GM19025 (cell line): ENCODE measurements at regions not wholly inside any gene's neighbourhood (a gene's known extent, or its start where the extent isn't known, plus 50 kb on each side); places are given as distances from the start of the nearest gene placed in this dataset.
"Not testable (repeated sequence)": the region's sequence is repeated elsewhere in the genome, so short reads cannot be mapped to it uniquely, and the experiment has no call there.

Experiments used
- ATAC-seq: cut with Tn5 transposase; IDR thresholded peaks from one replicate; pipeline ENCODE4 v1.9.1; 2021; ENCODE audit warnings: mild to moderate bottlenecking, low read depth, moderate library complexity; ENCODE audit not compliant: unreplicated experiment

DNA sequence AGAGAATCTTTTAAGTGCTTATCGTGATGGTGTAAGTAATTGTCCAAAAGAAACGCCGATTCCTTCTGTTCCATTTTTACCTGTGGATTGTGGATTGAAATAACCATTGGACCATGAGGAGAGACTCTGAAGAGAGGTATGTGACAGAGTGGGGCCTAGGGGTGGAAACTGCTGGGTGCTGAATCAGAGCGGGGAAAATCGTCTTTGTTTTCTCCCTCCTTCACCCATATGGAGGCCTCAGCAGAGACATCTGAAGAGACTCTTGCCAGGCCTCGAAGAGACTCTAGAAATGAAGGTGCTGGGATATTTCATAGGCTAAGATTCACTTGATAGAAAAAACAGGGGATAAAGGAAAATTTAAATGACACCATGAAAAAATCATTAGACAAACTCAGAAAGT lies 1327.0 kb downstream of the BRINP3 start:
- ATAC-seq = no peak

DNA sequence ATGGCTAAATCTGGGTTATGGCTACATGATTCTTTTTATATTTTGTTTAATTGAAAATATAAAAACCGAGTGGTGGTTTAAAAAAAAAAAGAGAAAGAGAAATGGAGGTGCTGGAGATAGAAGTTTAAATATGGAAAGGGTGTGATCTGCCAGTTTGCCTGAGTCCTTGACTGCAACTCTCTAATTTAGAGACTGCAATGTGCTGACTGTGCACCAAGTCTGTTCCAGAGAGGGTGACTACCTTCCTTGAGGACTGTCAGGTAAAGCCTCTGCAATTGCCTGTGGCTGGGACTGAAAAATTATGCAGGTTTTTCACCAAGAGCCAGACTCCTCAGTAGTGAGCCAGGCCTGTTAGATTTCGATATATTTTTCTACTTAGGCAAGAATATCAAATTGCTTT lies 1326.3 kb downstream of the BRINP3 start:
- ATAC-seq = no peak

DNA sequence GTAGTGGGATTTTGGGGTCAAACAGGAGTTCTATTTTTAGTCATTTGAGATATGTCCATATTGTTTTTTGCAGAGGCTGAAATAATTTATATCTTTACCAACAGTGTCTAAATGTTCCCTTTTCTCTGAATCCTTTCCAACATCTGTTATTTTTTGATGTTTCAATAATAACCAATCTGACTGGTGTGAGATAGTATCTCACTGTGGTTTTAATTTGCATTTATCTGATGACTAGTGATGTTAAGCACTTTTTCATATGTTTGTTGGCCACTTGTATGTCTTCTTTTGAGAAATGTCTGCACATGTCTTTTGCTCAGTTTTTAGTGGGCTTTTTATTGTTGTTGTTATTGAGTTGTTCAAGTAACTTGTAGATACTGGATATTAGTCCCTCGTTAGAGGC lies 1325.0 kb downstream of the BRINP3 start:
- ATAC-seq = no peak

DNA sequence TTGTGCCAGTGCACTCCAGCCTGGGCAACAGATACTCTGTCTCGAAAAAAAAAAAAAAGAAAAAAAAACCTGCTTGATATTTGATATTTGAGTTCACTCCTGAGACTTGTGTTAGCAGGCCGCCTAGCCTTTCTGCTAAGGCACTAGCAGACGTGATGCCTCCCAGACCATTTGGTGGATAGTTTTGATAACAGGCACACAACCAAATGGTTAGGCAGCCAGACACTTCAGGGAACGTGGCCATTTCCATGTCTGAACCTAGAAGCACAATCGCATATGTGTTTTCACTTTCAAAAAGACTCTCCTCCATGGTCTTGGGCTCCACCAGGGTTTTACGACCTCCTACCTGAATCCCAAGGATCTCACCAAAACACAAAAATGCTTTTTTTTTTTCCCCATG lies 1319.5 kb downstream of the BRINP3 start:
- ATAC-seq = no peak

DNA sequence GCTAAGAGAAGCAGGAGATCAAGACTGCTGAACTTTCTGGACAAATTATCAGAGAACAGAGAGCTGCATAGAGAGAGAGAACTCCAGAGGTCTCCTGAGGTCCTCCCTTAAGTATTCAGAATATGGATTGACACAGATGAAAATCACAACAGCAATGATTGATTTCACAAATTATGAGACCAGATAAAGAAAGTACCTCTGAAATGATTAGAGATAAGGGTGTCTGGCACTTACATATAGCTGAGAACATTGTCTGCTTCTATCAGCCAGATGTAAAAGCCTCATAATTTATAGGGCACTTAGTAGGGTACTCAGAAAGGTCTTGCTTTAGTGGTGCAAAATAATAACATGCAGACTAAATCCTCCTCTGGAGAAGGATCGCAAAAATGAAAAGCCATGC lies 1301.8 kb downstream of the BRINP3 start:
- no peak for ATAC-seq

DNA sequence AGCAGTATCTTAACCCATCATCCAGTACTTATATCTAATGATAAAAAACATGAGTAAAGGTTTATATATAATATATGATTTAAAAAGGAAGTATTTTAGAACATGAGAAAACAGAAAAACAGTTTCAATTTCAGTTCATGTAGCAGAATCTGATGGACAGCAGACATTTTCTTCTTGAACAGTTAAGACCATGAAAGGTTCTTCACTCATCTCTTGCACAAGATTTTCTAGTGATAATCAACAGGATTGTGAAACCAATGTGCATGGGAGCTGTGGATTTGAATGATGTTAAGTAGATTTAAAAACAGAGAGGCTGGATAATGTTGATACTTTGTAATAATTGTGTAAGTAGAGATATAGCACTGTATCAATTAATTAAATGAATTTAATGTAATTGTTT lies 1297.6 kb downstream of the BRINP3 start:
- ATAC-seq = no peak

DNA sequence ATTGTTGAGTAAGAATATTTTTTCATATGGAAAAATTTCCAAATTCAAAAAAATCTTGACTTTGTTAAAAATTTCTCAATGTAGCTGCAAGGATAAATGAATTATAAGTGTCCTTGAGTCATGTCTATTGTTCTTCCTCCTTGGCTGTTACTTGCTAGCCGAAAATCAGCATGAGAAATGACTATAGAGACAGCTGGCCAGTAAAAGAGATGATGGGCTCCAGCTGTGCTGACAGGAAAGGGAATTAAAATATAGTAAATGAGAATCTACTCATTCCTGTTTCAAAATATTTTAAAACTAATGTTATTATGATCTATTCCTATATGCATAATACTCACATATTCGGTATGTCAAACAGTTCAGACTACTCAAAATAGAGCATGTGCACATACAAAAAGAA lies 1292.6 kb downstream of the BRINP3 start:
- ATAC-seq = no peak

DNA sequence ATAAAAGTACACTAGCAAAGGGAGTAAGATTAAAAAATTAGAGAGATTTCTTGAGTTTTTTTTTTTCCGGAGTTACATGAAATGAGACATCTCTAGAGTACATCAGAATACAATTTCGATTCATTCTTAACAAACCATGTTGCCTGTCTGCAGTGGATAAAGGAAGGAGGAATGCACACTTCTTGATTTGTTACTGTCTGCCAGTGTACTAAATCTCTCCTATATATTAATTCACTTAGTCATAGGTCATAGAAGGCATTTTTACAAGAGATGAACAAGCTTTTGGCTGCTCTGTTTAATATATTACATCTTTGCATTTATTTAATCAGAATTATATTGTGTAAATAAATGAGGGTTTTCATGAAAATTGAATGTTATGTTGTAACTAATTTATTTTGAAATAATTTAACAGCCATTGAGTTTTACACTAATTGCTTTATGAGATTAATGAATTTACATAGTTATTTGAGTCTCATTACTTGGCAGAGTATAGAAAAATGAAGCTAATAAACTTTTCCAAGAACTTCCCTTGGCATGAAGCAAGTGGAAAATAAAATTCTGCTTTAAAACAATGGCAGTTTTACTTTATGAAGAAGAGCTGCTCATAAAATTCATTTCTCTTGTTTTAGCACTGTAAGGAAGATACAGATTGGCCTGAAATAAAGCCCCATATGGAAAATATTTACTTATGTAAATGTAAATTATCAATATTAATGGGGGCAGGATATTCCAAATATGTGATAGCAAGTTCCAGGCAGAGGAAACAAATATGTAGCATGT lies 1284.7 kb downstream of the BRINP3 start:
- no peak for ATAC-seq

DNA sequence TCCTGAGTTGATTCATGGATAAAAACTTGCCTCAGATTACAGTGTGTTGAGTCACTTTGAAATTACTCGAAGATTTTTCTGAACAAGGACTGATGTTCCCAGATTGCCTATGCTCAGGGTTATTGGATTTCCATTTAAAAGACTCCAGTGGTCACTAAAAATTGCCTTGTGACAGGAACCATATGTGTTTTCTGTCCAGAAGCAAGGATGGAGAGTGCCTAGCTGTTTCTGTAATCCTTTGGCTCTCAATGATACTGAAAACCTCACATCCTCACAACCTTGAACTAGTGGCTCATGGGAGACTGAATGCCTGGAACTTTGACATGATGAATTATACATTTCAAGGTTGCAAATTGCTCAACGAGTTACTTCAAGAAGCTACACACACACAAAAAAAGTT lies 1271.8 kb downstream of the BRINP3 start:
- no peak for ATAC-seq

DNA sequence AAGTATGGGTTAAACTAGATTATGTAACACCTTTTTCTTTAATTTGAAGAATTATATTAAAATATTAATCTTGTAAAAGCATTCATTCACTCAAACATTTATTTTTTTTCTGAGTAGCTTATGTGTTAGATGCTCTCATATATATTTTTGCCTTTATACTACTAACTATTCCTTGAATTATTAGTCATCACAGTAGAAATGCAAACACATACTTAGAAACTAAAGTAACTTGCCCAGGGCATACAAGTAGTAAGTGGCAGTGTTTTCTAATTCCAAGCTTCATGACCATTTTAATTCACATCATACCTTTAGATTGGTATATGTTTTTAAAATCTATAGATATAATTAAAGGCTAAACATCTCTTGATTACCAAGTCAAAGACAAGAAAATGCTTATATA lies 1271.0 kb downstream of the BRINP3 start:
- no peak for ATAC-seq

DNA sequence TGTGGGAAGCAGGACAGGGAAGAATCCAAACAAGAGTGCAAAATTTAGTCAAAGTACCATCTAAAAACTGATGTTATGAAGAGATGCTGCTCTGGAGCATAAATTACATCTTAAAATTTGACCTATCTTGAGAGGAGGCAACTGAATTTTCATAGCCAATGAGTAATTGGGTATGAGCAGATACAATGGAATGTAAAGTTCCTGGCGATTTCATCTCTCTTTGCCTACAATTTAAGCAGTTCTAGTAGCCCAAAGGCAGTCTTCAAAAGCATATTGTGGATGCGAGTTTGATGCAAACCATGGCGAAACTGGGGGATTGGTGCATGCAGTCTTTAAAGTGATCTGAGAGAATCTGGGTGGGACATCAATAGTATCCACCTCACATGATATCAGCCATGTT lies 1265.9 kb downstream of the BRINP3 start:
- no peak for ATAC-seq

DNA sequence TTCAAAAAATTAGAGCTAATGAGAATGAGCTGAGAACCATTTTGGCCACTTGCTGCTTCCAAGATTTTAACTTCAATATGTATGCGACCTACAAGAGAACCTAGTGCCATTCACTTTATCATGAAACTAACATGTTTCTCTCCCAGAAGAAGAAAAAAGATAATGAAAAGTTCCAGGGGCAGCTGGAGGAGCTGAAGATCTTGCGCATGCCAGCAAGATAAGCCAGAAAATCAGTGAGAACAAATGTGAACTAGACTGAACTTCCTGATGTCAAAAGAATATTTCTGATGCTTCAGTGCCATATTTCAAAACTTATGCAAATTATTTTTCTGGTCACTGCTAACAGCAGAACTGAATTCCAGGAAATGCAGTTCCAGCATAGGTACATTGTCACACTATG lies 1265.1 kb downstream of the BRINP3 start:
- ATAC-seq = no peak

DNA sequence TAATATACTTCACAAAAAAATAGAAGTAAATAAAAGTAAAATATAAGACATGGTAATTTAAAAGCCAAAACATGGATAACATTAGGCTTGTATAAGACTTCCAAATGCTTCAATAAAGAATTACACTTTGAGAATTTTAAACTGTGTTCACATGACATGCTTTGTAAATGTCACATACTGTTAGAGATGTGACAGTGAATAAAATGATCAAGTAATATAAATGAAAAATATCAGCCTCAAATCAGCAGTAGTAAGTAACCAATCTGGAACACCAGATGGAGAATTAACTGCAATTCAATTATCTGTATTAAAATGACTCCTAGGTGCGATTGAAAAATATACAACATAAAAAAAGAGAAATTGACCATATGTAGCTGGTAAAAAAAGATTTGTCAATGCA lies 1260.8 kb downstream of the BRINP3 start:
- no peak for ATAC-seq

DNA sequence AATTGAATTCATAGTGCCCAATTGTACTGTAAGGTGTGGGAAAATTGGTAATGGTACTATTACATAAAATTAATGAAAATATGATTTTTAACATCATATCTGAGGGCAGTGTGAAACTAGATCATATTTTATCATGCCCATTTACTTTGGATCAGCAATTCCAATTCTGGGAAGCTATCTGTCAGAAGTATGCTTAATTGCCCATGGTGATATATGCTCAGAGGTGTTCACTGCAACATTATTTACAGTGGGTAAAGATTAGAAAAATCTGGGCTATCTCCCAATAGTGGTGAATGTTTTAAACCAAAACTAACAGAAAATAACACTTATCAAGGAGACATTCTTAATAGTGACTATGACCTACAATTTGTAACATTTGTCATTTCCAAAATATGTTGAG lies 1260.0 kb downstream of the BRINP3 start:
- ATAC-seq = no peak

DNA sequence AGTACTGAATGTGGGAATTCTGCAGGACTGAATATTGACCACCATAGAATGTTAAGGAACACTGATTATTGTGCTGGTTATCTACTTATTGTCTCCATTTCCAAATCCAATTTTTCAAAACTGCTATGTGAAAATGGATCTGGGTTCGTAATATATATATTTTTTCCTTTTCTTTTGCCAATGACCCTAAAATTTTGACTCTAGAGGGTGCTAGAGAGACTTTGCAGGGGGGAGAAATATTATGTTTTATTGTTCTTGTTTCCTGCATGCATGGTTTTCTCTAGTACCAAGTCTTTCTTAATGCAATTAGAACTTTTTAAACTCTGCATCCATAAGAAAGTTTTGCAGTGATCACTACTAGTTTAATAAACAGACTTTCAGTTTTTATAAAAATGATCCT lies 1256.9 kb downstream of the BRINP3 start:
- ATAC-seq = no peak

DNA sequence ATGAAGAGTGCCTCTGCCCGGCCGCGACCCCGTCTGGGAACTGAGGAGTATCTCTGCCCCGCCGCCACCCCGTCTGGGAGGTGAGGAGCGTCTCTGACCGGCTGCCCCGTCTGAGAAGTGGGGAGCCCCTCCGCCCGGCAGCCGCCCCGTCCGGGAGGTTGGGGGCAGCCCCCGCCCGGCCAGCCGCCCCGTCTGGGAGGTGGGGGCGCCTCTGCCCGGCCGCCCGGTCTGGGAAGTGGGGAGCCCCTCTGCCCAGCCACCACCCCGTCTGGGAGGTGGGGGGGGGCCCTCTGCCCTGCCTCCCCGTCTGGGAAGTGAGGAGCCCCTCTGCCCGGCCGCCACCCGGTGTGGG lies 1251.9 kb downstream of the BRINP3 start:
- not testable (repeated sequence) for ATAC-seq

DNA sequence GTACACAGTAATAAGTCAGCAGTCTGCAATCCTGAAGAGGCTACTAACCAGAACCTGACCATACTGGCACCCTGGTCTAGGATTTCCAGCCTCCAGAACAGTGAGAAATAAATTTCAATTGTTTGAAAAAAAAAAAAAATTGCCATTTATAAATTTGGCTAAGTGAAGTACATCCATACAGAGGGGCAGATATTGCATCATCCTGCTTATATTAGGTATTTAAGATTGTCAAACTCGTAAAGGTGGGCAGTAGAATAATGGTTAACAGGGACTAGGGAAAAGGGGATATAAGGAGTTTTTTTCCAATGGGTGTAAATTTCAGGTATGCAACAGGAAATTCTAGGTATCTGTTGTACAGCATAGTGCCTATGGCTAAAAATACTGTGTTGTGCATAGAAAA lies 1250.9 kb downstream of the BRINP3 start:
- ATAC-seq = no peak

DNA sequence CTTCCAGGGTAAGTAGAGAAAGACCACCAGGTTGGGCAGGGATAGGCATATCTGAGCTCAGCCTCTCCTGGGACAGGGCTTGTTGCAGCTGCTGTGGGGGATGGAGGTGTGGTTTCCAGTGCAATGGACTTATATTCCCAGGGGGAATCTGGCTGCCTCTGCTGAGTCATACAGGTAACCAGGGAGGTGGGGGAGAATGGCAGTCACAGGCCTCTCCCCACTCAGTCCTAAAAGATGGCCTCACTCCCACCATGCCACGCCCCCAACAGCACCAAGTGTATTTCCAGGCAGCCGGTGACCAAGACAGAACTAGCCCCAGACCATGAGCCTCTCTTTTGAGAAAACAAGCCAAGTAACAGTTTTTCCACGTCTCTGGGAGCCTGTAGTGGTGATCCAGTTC lies 1240.7 kb downstream of the BRINP3 start:
- ATAC-seq = no peak

DNA sequence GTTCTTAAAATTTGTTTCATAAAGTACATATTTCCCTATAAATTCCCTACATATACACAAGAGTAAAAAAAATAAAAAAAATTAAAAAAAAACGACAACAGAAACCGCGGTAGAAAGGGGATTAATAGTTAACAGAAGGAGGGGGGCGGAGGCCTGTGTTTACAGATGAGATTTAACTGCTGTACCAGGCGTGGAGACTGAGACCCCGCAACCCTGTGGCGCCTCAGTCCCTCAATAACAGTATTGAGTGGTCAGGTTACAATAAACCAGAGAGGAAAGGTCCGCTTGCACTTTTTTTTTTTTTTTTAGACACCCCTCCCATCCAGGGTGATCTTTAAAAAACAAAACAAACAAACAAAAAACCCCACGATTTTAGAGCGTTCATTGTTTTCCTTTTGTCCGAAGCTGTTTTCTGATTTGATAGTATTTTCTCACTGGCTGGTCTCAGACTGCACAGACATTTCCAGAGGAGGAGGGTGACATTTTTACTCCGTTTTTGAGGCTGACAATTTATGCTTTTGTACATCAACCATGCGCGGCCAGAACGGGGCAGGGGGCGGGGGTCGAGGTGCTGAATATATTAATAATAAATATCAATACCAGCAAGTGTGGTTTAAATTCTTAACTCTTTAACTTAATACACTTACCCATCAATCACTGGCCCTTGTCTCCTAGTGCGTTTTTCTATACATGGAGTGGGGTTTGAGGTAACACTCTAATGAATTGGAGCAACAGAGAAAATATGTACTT lies 1223.9 kb downstream of the BRINP3 start:
- no peak for ATAC-seq

DNA sequence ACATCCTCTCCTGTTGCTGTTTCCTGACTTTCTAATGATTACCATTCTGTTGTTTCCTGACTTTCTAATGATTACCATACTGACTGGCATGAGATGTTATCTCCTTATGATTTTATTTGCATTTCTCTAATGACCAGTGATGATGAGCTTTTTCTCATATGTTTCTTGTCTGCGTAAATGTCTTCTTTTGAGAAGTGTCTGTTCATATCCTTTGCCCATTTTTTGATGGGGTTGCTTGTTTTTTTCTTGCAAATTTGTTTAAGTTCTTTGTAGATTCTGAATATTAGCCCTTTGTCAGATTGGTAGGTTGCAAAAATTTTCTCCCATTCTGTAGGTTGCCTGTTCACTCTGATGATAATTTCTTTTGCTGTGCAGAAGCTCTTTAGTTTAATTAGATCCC lies 1216.5 kb downstream of the BRINP3 start:
- ATAC-seq = not testable (repeated sequence)

DNA sequence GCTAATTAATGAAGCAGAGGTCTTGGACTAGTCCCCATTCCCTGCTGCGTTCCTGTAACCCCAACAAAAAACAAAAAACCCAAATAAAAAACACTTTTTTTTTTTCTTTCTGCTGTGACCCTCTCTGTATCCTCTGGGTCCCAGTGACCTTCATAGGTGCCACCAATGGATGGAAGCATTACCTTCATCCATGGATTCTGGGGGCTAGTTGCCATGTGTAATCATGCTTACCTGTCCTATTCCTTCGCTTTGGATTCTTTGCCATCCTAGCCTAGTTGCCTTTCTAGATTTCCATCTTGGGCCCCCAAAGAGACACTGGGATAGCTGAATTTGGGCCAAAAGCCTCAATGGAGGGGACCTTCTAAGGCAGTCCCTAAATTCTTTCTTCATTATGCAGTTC lies 1208.7 kb downstream of the BRINP3 start:
- ATAC-seq = no peak

DNA sequence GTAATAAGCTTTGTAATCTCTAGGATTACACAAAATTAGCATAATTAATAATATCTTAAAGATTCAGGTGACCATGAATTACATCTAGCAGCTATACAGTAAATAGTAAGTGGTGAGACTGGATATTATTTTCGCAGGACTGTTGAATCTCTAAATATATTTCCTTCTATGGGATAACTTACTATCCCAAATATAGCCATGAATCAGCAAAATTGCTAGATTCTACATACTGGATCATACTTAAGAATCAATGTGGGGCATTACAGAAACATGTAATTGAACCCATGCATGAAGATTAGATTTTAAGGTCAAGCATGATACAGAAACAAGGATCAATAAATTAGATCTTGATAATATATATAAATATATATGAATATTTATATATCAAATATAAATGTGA lies 1203.4 kb downstream of the BRINP3 start:
- no peak for ATAC-seq
